ENCODE measurements at regions not wholly inside any gene's neighbourhood (a gene's known extent, or its start where the extent isn't known, plus 50 kb on each side); places are given as distances from the start of the nearest gene placed in this dataset.
"Not testable (repeated sequence)": the region's sequence is repeated elsewhere in the genome, so short reads cannot be mapped to it uniquely, and the experiment has no call there.

DNA sequence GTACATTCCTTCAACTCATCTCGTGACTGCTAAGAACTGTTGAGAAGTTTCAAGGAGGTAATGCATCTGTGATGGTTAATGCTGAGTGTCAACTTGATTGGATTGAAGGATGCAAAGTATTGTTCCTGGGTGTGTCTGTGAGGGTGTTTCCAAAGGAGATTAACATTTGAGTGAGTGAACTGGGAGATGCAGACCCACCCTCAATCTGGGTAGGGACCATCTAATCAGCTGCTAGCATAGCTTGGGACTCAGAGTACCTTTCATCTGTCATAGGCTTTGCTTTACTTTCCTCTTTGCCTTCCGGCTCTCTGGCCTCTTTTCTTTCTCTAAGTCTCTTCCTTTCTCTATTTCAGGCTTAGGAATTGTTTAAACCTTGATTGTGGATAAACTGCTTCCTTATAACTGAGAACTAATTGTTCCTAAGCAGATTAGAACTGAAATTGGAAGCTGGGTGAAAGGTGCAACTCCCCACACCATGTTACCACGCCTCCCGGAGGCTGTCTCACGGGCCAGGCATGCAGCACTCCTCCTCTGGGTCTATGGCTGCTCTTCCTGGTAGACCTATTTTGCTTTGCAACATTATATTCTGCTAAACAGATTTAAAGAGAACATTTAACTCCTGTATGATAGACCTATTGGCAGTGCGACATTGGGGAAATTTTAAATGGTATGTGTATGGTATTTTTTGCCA, 298.2 kb downstream of the CCSER2 start:
- DNase-seq (ENCODE audit: low spot score) (no peak), ATAC-seq (no peak)

DNA sequence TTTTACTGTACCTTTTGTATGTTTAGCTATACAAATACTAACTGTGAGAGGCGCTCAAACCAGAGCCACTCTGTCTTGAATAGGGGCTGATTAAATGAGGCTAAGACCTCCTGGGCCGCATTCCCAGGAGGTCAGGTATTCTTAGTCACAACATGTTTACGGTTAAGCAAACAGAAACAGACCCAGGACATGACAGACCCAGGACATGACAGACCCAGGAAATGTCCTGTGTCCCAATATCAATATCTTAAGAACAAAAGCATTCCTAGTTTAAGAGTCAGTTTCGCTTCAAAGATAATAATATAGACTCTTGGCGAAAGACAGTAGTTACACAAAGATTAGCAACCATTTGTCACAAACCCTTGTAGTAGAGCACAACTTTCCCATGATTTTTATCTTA, 304.5 kb downstream of the CCSER2 start:
- ATAC-seq = no peak
- DNase-seq (ENCODE audit: low spot score) = no peak

DNA sequence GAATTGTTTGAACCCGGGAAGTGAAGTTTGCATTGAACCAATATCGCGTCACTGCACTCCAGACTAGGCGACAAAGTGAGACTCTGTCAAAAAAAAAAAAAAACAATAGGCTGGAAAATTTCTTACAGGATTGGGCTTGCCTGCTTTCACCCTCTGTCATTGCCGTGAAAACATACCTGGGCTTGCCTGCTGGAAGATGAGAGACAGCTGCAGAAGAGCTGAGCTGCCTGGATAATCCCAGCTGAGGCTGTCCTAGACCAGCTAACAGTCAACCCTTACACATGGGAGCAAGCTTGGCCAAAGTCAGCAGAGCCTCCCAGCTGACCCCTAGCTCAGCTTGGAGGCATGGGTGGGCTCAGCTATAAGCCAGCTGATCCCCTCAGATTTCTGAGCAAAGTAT, 306.2 kb downstream of the CCSER2 start:
- DNase-seq (ENCODE audit: low spot score) (no peak), ATAC-seq (no peak)

DNA sequence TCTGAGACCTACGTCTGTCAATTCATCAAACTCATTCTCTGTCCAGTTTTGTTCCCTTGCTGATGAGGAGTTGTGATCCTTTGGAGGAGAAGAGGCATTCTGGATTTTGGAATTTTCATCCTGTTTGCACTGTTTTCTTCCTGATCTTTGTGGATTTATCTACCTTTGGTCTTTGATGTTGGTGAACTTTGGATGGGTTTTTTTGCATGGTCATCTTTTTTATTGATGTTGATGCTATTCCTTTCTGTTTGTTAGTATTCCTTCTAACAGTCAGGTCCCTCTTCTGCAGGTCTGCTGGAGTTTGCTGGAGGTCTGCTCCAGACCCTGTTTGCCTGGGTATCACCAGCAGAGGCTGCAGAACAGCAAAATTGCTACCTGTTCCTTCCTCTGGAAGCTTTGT, 322.2 kb downstream of the CCSER2 start:
- not testable (repeated sequence) for DNase-seq (ENCODE audit: low spot score); ATAC-seq

DNA sequence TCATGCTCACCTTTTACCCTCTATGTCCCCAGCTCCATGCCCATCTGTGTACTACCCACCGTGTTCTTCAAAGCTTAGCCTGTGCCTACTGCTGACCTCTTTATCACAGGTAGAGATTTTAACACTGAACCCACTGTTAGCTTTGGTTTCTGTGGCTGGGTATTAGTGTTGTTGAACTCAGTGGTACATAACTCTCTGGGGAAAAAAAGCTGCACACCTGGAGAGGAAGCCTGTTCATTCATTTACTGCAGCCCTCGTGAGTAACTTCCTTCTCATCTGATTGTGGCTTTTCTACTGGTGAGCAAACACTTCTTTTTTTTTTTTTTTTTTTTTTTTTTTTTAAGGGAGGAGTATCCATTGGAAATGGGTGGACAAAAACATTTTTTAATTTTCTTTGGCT, 326.3 kb downstream of the CCSER2 start:
- ATAC-seq (no peak), DNase-seq (ENCODE audit: low spot score) (no peak)

DNA sequence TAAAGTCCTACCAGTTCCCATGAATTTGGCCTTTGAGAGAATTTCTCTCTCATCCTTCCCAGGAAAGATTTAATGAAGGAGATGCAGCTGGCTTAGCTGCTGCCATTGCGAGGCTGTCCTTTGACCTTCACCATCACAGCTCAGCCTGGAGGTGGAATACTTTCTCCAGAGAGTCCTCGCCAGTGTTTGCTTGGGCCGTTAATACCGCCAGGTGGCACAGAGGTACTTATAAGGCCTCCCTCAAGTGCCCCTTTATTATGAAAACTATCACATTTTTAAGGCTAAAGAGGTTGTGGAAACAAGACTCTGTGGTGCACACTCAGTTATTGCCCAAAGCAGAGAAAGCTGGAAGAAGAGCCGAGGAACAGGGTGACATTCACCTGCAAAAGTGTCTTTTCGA, 330.6 kb downstream of the CCSER2 start:
- no peak for ATAC-seq
- DNase-seq (ENCODE audit: low spot score) = no peak

DNA sequence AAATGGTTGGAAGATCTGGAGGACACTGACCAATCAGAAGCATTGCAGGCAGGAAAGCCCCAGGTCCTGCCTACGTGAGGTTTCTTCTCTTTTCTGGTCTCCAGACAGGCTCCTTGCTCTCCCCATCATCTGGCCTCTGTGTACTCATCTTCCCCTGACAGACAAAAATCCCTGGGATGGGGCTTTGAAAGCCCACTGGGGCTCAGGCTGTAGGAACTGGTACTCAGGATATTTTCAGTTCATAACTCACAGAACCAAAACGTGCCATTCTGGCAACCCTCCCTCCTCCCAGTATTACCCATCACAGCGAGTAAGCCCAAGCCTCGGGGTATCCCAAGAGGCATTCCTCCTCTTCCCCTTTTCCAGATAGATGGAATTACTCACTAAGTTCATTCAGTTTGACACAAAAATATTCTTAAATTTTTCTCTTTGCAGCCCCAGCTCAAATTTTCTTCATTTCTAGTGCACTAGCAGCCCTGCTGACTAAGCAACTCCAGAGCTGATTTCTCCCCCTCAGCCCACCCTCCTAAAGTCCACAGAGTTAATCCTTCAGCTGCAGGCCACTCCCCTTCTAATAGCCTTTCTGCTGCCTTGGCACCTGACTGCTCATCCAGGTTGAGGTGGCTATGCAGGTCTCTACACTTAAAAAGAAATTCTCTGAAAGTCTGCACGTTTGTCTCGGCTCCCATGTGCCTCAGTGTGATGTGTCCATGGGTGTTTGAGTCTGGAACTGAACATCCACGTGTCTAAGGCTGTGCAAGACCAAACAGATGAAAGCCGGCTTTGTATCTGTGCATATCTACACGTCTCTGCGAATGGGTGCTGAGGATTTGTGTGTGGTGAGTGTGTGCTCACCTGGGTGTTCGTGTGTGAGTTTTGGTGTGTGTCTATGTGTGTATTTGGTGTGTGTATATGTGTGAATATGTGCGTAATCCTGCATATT, 331.4 kb downstream of the CCSER2 start:
- no peak for DNase-seq (ENCODE audit: low spot score)
- ATAC-seq = no peak

DNA sequence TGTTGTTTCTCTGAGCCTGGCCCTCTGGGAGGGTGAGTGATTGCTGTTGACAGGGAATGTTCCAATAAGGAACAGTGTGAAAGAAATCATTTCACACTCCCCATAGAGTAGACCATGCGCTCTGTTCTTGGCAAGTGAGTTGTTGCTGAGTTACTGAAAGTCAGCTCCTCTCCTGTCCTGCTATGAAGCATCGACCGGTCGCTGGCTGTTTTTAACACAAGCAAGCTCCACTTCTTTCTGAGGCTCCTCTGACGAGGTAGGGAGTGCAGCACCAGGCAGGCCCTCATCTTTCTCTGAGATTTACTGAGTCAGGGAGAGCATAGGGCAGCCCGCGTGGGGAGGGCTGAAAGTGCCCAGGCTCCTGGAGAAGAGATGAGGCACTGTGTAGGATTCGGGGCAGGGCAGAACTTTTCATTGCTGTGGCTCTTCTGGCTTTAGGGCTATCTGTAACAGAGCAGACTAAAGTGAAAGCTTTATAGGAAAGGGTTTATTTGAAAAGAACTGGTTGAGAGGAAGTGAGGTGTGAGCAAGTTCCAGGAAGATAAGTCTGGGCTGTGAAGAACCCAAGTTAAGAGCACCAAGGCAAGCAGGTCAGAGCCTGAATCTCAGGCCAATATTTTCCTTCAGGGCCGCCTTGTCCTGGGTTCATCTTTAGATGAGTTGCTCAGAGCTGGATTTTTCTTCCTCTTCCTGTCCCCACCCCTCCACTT, 332.2 kb downstream of the CCSER2 start:
- no peak for DNase-seq (ENCODE audit: low spot score)
- no peak for ATAC-seq

DNA sequence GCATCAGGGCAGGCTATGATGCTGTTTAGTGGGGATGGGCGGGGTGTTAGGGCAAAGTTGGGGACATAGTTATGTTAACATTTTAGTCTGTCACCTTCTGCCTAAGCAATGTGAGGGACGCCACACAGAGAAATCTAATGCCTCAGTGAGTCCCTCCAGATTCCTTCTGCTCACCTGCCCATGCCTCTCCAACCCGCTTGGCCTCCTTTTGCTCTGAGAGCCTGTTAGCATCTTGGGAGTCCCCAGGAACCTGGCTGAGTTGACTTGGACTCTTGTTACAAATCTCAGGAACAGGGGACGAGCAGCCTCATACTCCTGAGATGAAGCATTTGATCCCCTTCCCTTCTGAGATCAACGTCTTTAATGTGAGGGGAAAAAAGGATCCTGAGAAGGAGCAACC, 336.8 kb downstream of the CCSER2 start:
- DNase-seq (ENCODE audit: low spot score) (no peak), ATAC-seq (no peak)

DNA sequence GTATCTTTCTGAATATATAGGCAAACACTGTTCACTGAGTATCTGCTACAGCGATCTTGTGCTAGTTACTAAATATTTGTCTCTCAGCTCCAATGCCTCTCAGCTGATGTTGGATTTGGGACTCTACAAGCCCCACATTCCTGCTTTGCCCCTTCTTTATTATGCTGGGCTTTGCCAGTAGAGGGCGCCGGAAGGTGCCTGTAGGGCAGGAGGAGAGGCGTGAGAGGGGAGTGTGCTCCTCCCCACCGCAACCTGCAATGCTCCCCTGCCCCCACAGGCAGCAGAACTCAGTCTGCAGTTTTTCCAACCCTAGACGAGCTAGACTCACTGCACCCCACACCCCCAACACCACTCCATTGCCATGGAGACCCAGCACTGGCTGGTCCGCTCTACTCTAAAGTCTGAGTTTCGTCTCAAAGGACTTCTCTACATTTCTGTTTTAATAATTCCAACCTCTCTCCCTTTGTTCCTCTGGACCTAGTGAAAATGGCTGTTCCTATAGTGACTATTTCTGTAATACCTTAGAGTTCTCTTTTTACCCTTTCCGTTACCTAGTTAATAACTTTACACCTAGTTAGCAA, 337.6 kb downstream of the CCSER2 start:
- DNase-seq (ENCODE audit: low spot score) (no peak), ATAC-seq (peak; percentile 82)

DNA sequence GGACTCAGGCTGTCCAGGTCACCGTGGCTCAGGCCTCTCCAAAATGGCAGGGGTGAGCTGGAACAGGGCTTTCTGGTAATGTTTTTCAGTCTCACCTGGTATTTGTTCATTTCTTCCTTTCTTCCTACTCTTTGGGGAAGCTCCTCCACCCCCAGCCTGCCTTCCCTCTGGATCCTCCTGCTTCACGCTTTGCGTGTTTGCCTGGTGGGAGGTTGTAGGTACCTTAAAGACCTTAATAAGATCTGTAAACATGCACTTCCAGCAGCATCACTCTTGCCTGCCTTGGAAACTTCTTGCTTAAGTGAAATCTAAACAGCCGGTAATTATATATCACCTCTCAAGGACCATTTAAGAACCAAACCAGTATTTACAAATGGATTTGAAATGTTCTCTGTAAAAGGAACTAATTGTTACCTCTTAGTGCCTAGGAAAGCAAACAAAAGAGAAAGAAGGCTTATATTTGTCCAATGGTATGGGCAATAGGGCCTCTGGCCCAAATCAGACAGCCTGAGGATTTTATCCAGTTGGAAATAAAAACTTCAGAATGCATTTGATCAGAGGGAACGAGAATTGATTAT, 339.9 kb downstream of the CCSER2 start:
- ATAC-seq = no peak
- DNase-seq (ENCODE audit: low spot score) = no peak

DNA sequence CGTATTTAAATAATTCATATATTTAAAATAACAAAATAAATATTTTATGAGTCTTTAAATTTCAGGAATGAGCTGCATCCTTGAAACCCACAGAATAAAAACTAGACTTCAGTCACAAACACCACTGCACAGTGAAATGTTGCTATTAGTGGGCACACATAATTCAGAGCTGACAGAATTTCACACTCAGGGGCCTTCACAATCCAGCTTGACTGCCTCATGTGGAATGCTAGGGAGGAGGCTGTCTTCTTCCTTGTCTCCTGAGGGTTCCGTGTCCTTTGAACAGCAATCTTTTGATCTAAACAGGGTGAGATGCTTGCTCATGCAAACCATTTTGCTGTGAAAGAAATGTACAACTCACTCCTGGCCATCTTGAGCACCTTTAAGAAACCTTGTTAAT, 346.7 kb downstream of the CCSER2 start:
- ATAC-seq = no peak

DNA sequence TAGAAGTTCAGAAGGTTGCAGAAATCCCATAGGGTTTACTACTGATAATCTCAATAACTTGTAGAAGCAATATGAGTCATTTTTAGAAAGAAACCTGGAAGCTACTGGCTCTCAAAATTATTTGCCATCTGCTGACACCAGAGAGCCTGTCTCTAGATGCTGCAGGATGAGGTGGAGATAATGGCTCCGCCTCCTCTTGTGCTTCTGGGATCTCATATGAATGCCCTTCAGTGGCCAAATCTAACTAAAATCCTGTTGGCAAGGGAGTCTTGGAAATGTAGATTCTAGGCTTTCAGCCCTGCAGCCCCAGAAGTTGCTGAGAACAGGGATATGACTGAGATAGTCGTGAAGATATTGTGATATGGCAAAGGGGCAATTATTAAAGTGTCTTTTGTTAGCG, 348.1 kb downstream of the CCSER2 start:
- DNase-seq (ENCODE audit: low spot score) = no peak
- no peak for ATAC-seq

More for the DNA sequence above, 346.7 kb downstream of the CCSER2 start:
- no peak for DNase-seq (ENCODE audit: low spot score)

DNA sequence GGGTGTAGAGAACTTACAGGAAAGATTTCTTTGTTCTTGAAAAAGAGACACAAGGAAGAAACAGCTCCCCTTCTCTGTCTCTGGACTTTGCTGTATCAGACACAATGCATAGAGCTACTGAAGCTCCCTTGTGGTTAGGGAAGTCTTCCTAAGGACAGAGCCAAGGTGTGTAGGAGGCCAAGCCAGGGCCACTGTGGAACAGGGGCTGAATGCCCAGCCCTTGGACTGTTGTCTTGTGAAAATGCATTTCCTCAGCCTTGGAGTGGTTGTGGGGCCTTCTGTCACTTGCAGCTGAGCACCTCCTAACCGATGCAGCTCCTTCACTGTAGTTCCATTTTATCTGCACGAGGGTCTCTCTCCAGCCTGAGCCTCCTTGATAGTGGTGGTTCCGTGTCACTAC, 353.4 kb downstream of the CCSER2 start:
- DNase-seq (ENCODE audit: low spot score) = no peak
- no peak for ATAC-seq

DNA sequence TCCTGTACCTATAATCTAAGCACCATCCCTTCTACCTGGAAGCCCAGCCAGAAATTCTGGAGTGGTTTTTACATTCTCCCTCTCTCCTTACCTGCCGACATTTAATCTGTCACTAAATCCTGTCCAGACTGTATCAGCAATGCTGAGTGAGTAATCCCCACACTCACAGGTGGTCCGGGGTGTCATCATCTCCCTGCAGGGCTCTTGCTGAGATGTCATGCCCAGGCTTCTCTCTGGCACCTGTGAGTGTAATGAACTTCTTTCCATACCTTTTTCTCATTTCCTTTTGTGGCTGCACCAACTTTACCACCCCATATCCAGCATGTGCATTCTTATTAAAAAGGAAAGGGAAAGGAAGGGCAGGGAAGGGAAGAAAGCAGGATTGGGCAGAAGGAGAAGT, 355.2 kb downstream of the CCSER2 start:
- DNase-seq (ENCODE audit: low spot score) (no peak), ATAC-seq (no peak)

DNA sequence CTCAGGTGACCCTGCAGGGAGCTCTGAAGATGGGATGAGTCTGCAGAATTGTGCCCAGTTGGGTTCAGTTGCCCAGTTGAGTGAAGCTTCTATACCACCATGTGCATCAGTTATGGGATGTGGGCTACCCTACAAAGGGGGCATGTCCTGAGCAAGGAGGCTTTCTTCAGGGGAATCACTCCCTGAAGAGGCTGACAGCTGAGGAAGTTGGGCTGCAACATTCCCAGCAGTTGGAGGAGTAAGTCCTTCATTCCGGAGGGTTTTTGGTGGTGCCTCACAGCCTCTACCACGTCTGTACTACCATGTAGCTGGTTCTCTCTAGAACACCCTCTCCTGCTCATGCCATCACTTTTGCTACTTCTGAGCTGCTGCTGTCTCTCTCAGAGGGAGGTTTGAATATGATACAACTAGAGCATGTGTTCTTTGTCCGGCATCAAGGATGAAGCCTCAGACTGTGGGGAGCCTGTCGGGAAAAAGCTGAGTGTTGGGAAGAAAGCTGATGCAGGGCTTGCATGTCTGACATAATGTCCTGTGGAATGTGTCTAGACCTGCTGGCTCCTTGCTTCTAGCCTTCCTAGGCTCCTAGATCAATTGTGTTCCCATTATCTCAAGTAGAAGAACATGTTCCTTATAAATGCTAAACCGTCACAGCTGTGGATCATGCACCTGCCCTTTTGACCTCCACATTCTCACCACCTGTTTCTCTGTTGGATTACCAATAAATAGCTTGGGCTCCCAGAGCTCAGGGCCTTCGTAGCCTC, 355.8 kb downstream of the CCSER2 start:
- DNase-seq (ENCODE audit: low spot score) = no peak
- no peak for ATAC-seq

DNA sequence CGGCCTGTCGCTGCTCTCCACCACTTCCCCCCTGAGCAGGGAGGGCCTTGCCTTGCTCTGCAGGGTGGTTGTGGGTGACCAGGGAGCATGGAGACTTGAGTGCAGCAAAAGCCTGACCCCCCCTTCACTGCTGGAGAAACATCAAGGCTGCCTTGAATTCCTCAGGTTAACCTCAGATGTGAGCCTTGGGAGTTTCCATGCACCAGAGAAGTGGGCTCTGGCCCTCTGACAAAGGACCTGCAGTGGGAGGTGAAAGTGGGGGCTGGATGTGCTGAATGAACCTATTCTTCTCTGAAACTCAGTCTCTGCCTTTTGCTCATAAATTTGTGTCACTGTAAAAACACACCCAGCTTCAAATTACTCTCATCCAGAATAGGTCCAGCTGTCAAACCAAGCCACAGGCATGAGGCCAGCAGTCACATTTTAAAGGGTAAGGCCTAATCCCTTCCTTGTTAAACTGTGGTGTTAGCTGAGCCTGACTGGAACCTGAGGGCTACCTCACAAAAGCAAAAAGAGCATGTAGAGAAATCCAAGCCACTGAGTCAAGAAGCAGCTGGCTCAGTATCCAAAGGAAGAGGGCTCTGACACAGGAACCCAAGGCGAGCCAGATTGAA, 356.8 kb downstream of the CCSER2 start:
- ATAC-seq (no peak), DNase-seq (ENCODE audit: low spot score) (no peak)

DNA sequence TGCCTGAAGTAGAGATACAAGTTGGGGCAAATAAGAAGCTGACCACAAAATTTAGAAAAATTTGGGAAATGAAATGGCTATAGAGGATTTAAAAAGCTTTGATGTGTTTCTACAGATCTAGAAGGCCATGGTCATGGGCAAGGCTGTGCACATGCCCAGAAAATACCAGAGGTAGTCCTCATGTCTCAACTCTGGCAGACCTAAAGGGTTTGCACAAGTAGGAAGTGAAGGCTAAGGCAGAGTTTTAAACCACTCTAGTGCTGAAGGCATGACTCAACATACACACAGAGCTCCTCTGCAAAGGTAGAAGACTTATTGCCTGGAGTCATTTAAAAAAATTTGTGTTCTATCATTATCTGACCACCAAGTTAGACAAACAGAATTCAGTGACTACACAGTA, 364.6 kb downstream of the CCSER2 start:
- ATAC-seq = no peak
- no peak for DNase-seq (ENCODE audit: low spot score)

DNA sequence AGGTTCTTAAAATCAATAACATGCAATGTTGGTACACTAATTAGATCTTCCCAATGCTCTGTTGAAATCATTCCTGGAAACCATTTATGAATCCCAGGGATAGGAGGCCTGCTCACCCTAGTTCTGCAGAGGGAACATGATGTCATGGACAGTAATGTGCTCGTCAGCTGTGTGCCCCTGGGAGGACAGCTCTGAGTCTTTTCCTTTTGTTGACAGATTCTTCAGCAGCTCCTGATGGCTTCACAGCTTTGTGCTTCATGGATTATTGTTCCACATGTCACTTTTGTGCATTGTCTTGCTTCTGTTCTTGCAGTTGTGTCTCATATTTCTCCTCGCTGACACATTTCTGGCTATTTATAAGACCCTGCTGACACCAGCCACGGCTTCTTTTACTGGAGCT, 367.5 kb downstream of the CCSER2 start:
- DNase-seq (ENCODE audit: low spot score) (no peak), ATAC-seq (no peak)

DNA sequence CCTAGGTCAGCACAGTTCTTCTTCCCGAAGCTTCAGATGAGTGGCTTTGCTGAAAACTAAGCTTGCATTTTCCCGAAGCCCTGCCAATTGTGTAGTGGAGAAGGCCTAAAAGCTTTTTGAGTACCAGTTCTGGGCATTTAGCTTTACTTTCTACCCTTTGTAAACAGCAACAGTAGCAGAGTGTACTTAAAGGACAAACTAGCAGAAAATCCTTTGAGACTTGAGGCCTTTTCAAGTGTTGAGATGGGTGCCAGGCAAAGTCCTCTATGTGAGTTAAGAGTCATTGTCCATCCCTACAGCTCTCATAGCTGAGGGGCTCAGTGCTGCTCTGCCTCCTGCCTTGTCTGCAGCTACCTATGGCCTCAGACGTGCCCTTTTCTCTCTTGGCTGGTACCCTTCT, 368.2 kb downstream of the CCSER2 start:
- no peak for ATAC-seq
- DNase-seq (ENCODE audit: low spot score) = no peak

Measured in left lobe of liver (tissue), 2 donors.